ENCODE measurements at regions not wholly inside any gene's neighbourhood (a gene's known extent, or its start where the extent isn't known, plus 50 kb on each side); places are given as distances from the start of the nearest gene placed in this dataset.

- TF ChIP-seq POLR2A (IDR thresholded peaks at IDR 0.05) (no peak), CTCF (IDR thresholded peaks at IDR 0.05 in 4 of 5, conservative IDR thresholded peaks at IDR 0.05 in 1 of 5) (no peak)
Measured at GRCh38 chr4:19829101-19829500, 422.6 kb upstream of the SLIT2 start.

All from gastrocnemius medialis (tissue), 4 donors.